AG09319 (cell line): ENCODE measurements at regions not wholly inside any gene's neighbourhood (a gene's known extent, or its start where the extent isn't known, plus 50 kb on each side); places are given as distances from the start of the nearest gene placed in this dataset.

Source experiments
- DNase-seq: peaks from one replicate; pipeline ENCODE4 v3.0.0-alpha.2; 2010; ENCODE audit warnings: low read depth; ENCODE audit errors: extremely low read depth
- TF ChIP-seq, protein P1 (sequence below): IDR thresholded peaks from 2 replicates; pipeline ENCODE4 v1.5.1; 2011; ENCODE audit warnings: low read depth, mild to moderate bottlenecking, inconsistent platforms, low read length, moderate library complexity

DNA sequence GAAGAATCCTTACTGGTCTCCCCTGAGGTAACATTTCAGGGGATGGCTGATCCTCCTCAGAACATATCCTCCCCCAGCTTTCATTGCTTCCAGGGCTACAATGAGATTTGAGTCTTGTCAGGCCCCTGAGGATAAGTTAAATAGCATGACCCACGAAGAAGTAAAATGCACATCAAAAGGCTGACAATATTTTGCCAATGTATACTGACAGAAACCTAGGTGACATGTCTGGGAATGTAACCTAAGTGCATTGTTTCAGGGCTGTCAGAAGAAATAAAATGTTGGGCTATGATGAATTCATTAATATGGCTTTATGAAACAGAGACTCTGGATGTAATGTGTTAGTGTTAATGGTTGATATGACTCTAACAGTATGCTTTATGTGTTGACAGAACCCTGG, 471.5 kb downstream of the HDGFL1 start:
- DNase-seq = no peak
- TF ChIP-seq, protein P1, sequence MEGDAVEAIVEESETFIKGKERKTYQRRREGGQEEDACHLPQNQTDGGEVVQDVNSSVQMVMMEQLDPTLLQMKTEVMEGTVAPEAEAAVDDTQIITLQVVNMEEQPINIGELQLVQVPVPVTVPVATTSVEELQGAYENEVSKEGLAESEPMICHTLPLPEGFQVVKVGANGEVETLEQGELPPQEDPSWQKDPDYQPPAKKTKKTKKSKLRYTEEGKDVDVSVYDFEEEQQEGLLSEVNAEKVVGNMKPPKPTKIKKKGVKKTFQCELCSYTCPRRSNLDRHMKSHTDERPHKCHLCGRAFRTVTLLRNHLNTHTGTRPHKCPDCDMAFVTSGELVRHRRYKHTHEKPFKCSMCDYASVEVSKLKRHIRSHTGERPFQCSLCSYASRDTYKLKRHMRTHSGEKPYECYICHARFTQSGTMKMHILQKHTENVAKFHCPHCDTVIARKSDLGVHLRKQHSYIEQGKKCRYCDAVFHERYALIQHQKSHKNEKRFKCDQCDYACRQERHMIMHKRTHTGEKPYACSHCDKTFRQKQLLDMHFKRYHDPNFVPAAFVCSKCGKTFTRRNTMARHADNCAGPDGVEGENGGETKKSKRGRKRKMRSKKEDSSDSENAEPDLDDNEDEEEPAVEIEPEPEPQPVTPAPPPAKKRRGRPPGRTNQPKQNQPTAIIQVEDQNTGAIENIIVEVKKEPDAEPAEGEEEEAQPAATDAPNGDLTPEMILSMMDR = no peak

DNA sequence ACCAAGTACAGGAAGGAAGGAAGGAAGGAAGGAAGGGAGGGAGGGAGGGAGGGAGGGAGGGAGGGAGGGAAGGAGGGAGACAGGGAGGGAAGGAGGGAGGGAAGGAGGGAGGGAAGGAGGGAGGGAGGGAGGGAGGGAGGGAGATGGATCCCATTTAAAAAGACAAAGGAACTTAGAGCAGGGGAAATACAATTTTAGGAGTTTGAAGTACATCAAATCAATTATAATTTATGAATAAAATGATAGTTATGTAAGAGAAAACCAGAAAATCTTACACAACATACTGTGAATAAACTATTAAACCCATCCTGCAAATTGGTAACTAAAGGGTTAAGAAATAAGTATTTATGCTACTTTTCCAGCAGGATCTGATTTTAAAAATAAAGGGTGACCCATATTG, 475.9 kb downstream of the HDGFL1 start:
- DNase-seq = no peak

DNA sequence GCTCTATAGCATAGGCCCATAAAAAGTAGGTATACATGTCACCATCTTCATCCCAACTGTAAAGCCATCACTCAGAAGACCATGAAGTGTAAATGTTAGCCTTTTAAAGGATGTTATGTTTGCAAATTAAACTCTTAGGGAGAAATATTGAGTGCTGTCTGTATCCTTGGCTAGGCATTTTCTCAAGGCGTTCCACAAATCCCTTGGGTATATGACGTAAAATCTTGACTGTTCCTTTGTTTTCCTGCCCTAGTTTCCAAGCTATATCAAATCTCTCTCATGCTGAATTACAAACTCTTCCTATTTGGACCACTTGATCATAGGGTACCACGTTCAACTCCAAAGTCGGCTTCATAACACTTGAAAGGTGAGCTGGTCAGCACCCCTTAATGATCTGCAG, 486.2 kb downstream of the HDGFL1 start:
- no peak for DNase-seq
- TF ChIP-seq, protein P1 = no peak

More for the DNA sequence above, 475.9 kb downstream of the HDGFL1 start:
- TF ChIP-seq, protein P1 = no peak

DNA sequence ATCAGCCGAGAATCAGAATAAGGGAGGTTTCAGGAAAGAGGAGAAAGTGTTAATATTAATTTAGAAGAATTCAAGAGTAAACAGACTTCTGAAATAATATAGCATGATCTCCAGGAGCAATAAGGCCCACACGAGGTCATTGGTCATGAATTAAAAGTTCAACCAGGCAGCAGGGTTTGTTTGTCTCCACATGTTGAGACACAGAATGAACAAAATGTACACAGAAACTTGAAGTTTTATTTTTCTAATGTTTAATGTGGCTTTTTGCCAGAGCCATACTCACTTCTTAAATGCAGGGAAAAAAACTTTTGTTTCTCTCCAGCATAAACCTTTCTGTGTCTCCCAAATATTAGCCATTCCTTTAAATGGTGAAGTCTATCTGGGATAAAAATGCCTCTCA, 504.5 kb downstream of the HDGFL1 start:
- no peak for DNase-seq
- TF ChIP-seq, protein P1 = no peak

DNA sequence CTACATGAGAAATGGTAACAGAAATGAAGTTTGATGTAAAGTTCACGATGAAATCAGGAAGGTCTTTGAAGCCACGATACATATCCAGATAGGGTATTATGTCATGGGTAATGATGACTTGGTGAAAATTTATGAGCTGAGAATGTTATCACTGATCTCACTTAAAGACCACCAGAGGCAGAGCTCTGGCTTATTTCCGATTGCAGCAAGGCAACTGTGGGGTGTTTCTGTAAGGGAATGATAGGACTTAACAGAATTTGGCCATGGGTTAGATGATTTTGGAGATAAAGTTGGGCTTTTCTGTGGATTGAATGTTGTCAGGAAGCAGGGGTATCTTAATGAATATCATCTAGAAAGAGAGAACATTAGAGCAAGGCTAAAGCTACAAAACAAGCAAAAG, 508.4 kb downstream of the HDGFL1 start:
- TF ChIP-seq, protein P1 = no peak
- no peak for DNase-seq

DNA sequence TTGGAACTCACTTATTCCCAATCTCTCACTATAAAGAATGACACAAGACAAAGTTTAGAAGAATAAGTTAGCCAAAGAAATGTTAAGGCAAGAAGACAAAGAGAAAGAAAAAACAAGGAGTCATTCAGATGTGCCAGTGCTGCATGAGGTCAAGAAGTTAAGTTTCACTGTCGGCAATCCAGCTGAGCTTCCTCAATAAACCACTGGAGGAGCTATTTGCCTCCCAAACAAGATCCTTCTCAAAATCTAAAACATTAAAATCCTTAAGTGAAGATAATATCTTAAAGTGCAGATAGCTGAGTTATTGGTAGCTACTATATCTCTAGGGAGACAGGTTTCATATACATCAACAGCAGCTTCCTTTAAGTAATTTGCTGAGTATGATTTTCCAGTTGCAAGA, 512.3 kb downstream of the HDGFL1 start:
- TF ChIP-seq, protein P1 = no peak

DNA sequence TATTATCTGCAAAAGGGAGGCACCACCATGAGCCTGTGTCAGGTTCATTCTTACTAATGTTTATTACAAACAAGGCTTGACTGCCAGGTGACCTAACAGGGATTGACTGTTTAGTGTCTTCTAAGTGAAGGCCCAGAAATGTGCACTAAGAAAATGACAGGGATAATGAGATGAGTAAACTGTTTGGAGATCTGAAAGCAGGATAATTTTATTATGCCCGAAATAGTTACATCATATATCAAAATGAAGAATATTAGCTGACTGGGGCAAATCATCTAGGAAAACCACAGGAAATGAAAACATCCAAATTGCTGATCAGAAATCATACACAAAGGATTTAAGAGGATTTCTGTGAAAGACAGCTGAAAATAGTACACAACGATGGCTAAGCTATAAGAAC, 516.7 kb downstream of the HDGFL1 start:
- TF ChIP-seq, protein P1 = no peak
- DNase-seq = no peak

More for the DNA sequence above, 512.3 kb downstream of the HDGFL1 start:
- DNase-seq = no peak
